Amniotic stem cell (primary cell): ENCODE measurements at regions not wholly inside any gene's neighbourhood (a gene's known extent, or its start where the extent isn't known, plus 50 kb on each side); places are given as distances from the start of the nearest gene placed in this dataset.
A peak's percentile ranks its signal among the peaks of the same experiment; 100 is the strongest.
"Not testable (repeated sequence)": the region's sequence is repeated elsewhere in the genome, so short reads cannot be mapped to it uniquely, and the experiment has no call there.

Experiments used
- DNase-seq: peaks from one replicate; lab custom pipeline; 2025; lab: John Stamatoyannopoulos, UW

DNA sequence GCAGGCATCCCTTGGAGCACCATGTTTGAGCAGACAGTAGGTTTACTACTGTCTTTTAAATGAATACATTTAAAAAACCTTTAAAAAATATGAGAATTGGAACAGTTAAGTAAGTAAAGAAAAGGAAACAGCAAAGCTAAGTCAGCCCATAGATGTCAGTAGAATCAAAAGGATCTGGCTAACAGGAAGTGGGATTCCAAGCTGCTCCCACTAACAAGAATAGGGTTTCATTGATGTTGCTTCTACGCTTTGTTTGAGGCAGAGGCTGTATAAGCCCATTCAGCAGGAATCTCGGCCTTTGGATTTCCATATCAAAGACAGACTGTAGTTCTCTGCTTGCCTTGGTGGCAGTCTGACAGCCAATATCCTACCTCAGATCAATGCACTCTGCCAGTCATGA, 122.9 kb upstream of the ELAC2 start:
- DNase-seq, result no peak

DNA sequence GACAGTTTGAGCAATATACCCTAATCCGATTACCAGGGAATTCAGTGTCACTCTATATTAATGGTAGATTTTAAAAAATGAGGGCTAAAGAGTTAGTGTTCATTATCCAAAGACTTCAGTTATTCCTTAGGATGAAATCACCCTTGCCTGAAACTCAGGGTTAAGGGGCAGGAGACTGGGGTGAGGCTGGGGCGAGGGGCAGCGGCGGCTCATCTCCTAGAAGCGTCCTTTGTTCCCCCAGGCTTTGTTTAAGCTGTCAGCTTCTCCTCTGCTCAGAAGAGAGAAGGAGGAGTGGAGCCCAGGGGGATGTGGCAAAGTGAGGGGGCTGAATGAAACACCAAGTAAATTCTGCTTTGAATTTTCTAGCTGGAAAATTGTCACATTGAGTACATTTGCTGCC, 117.7 kb upstream of the ELAC2 start:
- no peak for DNase-seq

DNA sequence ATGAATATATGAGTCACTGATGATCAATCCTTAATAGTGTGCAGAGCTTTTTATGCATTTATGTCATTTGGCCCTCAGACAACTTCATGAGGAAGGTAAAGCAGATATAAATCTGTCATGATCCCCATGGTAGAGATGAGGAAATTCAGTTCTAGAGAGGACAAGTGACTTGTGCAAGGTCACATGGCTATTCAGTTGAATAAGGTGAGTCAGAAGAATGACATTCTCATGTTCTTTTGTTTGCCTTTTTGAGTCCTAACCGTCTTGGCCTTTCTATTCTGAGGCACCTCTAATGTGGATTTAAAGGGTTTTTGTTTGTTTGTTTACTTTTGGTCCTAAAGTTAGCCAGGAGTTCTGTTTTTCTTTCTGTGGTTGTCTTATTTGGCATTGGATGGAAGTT, 116.2 kb upstream of the ELAC2 start:
- no peak for DNase-seq

DNA sequence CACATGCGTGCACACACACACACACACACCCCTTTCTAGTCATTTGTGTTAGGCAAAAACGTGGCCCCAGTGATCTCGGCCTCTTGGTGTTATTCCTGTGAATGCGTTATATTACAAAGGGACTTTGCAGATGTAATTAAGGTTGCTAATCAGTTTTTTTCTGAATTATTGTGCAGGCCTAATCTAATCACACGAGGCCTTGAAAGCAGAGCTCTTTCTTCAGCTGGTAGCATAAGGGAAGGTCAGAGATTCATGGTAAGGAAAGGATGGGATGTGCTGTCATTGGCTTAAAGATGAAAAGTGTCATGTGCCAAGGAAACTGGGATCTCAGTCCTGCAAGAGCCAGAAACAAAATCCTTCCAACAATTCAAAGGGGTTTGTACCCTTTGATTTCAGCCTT, 113.4 kb upstream of the ELAC2 start:
- no peak for DNase-seq

DNA sequence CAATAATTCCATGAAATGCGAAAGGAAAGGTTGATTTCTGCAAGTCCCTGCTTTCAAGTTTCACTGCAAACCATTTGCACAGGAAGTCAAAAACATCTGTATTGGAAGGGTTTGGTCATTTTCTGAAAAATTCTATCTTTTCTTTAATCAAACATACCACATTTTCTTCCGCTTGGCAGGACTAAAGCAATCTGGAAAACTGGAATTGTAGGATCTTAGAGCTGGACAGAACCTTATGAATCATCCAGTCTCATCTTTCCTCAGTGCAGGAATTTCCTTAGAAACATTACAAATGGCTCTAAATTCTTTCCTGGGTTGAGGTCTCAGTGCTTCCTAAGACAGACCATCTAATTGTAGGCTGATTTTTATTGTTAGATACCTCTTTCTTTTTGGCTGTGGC, 111.5 kb upstream of the ELAC2 start:
- no peak for DNase-seq

DNA sequence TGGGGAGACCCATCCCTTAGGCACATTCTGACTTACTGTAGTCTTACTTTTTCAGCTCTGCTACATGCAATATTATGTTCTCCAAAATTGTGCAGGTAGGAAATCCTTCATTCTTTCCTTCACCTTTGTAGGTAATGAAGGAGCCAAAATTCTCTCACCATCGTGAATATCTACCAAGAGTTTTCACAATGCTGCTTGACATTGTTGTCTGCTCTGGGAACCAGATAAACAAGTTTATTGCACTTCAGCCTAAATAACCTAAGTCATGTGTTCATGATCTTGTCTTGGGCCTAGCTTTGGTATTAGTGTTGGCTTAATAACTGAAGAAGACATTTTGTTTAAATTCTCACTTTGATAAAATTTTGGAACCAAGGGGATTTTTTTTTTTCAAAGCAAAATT, 110.8 kb upstream of the ELAC2 start:
- DNase-seq, result no peak

DNA sequence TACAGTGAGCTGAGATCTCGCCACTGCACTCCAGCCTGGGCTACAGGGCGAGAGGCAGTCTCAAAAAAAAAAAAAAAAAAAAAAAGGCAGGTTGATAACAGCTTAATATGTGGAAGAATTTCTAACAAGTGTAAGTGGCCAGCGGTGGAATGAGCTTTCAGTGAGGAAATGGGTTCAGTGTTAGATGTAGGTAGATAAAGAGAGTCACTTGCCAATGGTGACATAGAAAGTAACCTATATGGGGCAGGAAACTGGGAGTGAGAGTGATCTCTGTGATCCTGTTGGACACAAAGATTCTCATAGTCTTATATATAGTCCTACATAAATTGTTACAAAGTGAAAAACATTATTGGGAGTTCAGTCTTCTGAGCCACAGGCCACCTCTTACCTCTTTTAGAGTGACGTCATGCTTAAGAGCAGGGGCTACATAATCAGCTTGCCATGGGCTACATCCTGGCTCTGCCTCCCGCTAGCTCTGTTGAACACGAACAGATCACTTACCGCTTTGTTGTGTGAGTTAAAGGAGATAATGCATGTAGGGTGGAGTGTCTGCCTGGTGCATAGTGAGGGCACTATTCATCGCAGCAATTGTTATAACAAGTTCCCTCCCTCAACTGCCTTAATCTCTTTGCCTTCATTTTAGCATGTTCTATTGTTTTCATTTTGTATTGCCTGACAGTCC, 110.2 kb upstream of the ELAC2 start:
- DNase-seq, result no peak

DNA sequence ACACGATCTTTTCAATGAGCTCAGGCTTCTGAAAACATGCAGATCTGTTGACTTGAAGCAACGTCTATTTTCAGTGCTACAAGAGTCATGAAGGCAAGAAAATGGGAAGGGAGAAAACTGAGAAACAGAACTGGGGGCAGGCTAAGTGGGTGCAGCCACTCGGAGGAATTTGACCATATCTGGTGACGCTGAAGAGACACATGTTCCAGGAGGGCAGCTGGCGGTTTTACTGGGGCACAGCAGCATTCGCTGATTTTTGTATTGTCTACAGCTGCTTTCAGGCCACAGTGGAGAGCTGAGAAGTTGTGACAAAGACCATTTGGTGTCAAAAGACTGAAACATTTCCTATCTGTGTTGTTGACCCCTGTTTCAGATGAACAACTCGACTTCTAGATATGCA, 103.0 kb upstream of the ELAC2 start:
- DNase-seq, result no peak

DNA sequence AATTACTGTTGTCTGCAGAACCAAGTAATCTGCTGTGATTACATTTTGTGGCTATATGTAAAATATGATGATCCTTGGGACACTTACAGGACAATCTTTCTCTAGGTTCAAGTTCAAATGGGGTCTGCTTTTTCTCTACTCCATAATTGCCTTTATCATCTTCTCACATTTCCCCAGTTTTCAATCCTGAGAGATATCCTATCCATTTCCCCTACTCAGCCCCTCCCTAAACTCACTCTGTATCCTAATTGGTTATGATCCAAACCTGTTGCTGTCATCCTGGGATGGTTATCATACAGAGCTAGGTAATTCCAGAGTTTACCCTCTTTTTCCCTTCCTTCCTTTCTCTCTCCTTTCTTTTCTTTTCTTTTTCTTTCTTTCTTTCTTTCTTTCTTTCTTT, 100.5 kb upstream of the ELAC2 start:
- DNase-seq, result no peak

DNA sequence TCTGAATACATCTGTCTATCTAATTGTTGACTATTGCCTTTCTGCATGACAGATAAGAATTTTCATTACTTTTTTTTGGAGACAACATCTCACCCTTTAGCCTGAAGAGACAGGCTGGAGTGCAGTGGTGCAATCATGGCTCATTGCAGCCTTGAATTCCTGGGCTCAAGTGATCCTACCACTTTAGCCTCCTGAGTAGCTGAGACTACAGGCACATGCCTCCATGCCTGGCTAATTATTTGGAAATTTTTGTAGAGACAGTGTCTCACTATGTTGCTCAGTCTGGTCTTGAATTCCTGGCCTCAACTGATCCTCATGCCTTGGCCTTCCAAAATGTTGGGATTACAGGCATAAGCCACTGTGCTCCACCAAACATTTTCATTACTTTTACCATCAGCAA, 99.8 kb upstream of the ELAC2 start:
- no peak for DNase-seq

DNA sequence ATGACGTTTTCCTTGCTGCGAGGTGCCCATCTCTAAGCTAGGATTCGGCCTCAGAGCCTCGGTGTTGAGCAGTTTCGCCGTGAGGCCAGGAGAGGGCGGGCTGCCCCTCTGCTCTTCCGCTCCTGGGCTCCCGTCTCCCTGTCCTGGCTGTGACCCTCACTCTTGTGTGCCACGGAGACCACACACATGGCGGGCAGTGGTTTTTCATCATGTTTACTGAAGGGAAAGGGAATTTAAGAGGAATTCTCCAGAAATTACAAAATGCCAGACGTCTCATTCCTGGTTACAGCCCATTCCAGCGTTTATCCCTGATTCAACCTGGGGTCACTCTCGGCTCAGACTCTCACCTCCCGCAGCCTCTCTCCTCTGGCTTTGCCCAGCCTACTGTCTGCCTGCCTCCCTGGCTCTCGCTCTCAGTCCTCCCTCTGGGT, 96.8 kb upstream of the ELAC2 start:
- DNase-seq, result peak; percentile 14

DNA sequence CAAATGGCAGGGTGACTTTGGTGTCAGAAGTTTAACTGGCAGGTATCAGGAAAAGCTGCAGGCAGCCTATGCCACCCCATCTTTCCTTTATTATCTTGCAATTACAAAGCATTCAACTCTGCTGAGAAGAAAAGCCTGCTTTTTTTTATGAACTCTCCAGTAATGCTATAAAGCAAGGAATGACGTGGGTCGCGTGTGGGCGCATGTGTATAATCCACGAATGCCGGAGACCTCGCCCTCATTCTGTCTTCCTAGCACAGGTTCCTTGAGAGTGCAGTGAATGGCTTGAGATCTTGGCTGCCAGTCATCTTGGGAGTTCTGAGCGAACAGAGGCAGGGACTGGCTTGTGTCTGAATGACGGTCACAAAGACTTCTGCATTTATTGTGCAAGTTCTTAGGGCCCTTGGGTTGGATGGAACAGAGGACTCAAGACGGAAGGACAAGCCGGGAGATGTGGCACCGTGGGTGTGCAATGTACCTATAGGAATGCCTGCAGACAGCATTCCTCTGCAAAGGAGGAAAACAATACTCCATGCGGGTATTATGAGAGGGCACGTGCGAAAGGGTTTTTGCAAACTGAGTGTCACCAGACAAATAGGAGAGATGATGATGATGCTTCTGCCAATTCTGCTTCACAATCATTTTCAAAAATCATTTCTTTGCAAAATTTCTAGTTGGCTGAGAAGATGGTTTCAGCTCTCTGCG, 96.1 kb upstream of the ELAC2 start:
- no peak for DNase-seq

DNA sequence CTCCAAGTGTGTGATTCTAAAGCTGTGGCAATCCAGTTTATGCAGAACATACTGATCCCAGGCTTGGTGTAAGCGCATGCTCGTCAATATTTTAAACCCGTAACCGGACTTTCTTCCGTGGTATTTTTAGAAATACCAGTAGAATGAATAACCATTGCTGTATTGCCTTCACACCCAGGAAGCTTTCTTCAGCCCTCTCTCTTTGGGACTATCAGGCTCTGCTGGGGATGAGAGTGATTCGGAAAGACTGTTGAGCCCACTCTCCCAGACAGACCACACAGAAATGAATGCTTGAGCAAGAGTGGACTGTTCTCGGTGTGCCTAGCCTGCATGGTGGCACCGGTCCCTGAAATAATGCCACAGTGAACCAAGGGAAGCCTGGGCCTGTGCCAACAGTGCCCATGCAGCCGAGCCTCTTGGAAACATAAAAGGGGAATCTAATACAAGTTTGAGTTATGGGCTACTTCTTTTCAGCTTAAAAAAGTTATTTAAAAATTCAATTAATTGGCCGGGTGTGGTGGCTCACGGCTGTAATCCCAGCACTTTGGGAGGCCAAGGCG, 89.9 kb upstream of the ELAC2 start:
- DNase-seq, result no peak

DNA sequence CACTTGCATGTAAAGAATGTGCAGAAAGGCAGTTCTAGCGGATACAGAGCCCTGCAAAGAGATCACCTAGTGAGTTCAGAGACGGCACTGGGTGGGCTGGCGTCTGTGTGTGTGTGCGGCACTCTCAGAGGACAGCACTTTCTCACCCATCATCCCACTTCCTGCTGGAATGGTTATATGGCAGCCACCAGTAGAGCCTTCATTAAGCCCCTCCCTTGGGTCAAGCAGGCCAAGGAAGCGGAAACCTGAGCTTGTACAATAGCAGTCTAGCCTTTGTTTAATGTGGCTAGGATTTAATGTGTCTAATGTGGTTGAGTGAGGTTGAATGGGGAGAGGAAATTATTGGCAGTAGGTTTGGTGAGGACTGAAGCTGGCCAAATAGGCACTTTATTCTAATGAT, 88.3 kb upstream of the ELAC2 start:
- DNase-seq, result no peak

DNA sequence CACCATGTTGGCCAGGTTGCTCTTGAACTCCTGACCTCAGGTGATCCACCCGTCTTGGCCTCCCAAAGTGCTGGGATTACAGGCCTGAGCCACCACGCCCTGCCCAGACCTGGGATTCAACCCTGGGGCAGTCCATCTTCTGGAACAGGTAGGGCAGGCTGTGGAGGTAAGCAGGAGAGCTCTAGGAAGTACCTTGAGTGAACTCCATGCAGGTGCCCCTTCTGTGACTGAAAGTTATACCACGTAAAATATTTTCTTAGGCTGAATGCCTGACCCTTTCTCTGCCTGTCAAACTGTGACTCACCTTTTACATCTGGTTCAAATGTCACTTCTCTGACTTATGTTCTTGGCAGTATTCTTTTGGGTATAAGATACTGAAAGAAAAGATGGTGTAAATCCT, 86.7 kb upstream of the ELAC2 start:
- no peak for DNase-seq

DNA sequence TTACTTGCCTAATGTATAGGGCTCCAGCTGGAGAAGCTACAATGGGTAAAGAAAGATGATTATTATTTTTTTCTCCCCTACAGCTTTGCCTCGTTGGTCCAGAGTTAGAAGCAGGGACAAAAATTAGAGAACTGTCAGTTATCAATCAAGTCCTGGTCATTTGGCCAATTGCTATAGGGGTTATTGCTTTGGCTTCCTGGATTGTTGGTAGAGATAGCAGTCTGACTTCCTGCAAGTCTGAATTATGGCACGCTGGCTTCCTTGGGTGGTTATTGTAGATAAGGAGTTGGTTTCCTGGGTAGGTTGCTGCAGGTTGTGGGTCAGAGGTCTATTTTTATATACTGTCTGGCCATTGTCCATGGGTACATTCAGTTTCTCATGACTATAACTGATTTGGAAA, 84.7 kb upstream of the ELAC2 start:
- DNase-seq, result no peak

DNA sequence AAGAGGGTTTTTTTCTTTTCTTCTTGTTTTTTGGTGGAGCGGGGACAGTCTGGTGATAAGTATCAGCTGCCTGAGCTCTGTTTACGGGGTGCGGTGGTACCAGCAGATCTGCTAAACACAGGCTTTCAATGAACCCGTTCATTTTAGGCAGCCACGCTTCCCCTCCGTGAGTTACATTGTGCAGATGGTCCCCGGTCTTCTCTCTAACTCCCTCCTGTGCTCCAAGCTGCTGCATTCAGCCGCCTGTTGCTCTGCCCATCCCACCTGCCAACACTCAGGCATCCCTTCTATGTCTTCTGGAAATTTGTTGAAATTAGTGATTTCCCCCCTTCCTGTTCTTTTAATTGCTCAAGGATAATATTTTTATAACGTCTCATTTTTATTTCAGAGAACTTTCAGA, 82.1 kb upstream of the ELAC2 start:
- DNase-seq, result no peak

DNA sequence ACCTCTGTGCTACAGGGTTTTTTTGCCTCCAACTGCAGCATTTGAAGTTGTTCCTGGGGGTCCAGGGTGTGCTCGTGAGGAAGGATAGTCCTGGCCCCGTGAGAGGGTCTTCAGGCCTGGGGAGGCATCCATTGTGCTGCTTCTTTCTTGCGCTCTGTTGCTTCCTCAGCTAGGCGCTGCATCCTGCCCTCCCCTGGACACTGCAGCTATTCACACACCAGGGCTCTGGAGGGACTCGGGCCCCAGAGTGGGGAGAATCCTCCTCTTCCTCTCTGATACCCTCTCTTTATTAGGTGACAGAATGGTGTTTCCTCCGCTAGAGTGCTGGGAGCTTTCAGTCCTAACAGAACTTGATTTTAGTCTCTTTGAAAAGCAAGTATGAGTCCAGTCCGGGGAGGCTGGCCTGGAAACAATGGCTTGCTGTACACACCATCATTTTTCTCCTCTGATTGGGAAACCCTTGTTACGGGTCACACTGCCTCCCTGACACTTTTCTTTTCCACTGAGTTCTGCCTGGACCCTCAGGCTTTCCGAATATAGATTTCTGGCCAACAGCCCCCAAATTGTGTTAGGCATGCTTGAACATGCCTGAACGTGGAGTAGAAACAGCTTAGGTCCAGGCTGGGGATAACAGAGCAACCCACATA, 81.4 kb upstream of the ELAC2 start:
- DNase-seq, result no peak

DNA sequence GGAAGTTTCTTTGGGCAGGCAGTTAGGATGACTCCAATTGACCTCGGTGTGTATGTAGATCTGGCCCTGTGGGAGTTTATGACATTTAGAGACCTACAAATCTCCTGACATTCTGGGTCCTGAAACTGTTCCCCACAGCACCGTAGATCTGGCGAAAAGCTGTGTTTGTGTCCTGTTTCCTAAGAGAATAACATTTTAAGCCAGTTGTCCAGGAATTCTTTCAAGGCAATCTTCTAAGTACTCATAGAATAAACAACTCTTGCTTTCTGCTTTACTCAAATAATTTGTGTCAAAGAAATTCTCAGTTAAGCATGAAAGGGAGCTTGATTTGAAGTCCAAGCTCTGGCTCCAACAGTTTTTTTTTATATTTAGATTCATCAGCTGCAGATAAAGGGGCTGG, 78.5 kb upstream of the ELAC2 start:
- DNase-seq, result peak; percentile 2

DNA sequence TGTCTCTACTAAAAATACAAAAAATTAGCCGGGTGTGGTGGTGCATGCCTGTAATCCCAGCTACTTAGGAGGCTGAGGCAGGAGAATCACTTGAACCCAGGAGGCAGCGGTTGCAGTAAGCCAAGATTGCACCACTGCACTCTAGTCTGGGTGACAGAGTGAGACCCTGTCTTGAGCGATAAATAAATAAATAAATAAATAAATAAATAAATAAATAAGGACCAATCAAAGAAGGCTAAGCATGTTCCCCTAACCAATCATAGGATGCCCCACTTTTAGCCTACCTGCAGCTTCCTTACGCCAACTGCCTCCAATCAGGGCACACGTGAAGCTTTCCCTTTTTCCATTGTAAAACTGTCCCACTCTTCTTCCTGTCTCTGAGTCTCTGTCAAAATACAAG, 74.2 kb upstream of the ELAC2 start:
- not testable (repeated sequence) for DNase-seq

DNA sequence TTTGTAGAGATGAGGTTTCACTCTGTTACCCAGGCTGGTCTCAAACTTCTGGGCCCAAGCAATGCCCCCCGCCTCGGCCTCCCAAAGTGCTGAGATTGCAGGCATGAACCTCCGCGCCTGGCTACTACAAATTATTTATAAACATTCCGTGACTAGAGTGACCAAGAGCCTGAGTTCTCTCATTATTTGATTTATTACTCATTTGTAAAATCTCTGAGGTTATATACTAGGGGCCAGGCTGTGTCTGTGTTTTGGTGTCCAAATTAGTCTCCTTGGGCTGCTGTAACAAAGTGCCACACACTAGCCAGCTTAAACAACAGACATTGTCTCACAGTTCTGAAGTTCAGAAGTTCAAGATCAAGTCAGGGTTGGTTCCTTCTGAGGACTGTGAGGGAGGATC, 70.8 kb upstream of the ELAC2 start:
- no peak for DNase-seq

DNA sequence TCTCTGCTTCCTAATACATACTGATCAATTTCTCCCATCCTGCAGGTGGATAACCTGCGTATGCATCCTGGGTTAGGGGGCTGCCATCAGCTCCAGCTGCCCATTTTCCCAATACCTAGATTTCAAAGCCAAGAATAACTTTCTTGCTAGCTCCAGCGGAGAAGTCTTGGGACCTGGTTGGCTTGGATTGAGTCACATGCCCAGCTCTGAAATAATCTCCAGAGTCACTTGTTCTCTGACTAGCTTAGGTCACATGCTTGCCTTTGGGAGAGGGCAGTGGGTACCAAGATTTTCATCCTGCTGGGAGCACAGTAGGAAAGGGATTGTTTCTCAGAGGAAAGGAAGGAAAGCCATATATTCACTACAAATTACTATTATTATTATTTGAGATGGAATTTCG, 70.0 kb upstream of the ELAC2 start:
- DNase-seq, result no peak

DNA sequence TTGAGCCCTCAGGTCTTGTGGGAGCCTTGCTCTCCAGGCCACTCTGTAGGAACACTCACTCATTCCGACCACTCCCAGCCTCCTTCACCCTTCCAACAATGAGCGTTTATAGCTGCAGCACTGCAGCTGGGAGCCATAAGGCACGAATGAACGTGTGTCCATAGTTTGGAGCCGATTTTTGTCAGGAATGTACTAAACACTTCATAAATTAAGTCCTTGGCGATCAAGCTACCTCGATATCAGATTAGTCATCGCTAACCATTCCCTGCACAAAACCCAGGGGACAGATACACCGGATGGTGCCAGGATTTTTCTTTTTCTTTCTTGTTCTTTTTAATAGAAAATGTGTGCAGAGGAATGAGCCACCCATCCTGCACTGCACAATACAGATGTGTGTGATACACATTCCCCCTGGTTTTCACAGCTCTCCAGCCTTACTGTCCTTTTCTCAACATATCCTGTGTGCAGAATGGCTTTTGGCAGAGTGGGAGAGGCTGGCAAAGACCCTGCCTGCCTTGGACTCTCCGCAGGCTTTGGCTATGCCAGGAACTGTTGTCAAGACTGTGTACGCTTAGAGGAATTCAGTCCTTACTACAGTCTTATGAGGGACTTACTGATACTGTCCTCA, 68.4 kb upstream of the ELAC2 start:
- no peak for DNase-seq
